Karpas-422 (cell line): ENCODE measurements at regions not wholly inside any gene's neighbourhood (a gene's known extent, or its start where the extent isn't known, plus 50 kb on each side); places are given as distances from the start of the nearest gene placed in this dataset.

Experiments used
- DNase-seq: peaks from one replicate; pipeline ENCODE4 v3.0.0-alpha.2; 2015
- H2AFZ ChIP-seq: fragments of 200-600 bp; sonication (generic); 2 replicates; pipeline ENCODE4 v1.6.1; 2014; ENCODE audit warnings: antibody characterized with exemption, low read length, mixed read lengths
- H3K27ac ChIP-seq: fragments of 200-600 bp; sonication (generic); 2 replicates; pipeline ENCODE4 v1.5.1; 2014; ENCODE audit warnings: mild to moderate bottlenecking, low read length, moderate library complexity
- H3K27me3 ChIP-seq: fragments of 200-600 bp; sonication (generic); 2 replicates; pipeline ENCODE4 v1.6.1; 2014; ENCODE audit warnings: low read length, mixed read lengths
- H3K36me3 ChIP-seq: fragments of 200-600 bp; sonication (generic); 2 replicates; pipeline ENCODE4 v1.6.1; 2014; ENCODE audit warnings: low read length, mixed read lengths; ENCODE audit not compliant: insufficient read depth
- H3K4me1 ChIP-seq: fragments of 200-600 bp; sonication (generic); 2 replicates; pipeline ENCODE4 v1.6.1; 2014; ENCODE audit warnings: mild to moderate bottlenecking, low read length, mixed read lengths
- H3K4me2 ChIP-seq: fragments of 200-600 bp; sonication (generic); 2 replicates; pipeline ENCODE4 v1.6.1; 2014; ENCODE audit warnings: low read length, low read depth, mild to moderate bottlenecking; ENCODE audit not compliant: poor library complexity, severe bottlenecking
- H3K4me3 ChIP-seq: fragments of 200-600 bp; sonication (generic); 2 replicates; pipeline ENCODE4 v1.5.1; 2014; ENCODE audit warnings: mild to moderate bottlenecking, antibody characterized with exemption, low read length, mixed read lengths
- H3K79me2 ChIP-seq: fragments of 200-600 bp; sonication (generic); 2 replicates; pipeline ENCODE4 v1.6.1; 2014; ENCODE audit warnings: mild to moderate bottlenecking, low read length, mixed read lengths
- H3K9ac ChIP-seq: fragments of 200-600 bp; sonication (generic); 2 replicates; pipeline ENCODE4 v1.6.0; 2014; ENCODE audit warnings: low read length
- H3K9me2 ChIP-seq: fragments of 200-600 bp; sonication (generic), shearing (Covaris generic); replicated peaks from 2 replicates; pipeline ENCODE4 v1.6.0; 2014; ENCODE audit warnings: mild to moderate bottlenecking, low read length, moderate library complexity; ENCODE audit not compliant: insufficient read depth
- H3K9me3 ChIP-seq: fragments of 300-700, 200-600 bp; sonication (generic); 2 replicates; pipeline ENCODE4 v1.6.1; 2014; ENCODE audit warnings: low read length, mixed read lengths
- H4K20me1 ChIP-seq: fragments of 200-600 bp; sonication (generic); 2 replicates; pipeline ENCODE4 v1.6.1; 2014; ENCODE audit warnings: mild to moderate bottlenecking, antibody characterized with exemption, low read length, low read depth; ENCODE audit not compliant: insufficient read depth

GRCh38 chrX:88366314-88366713, 380.7 kb upstream of the CPXCR1 start:
- Histone ChIP-seq H3K4me1 (no peaks in the 10 kb centered on the region), H3K36me3 (no peaks in the 10 kb centered on the region), H3K79me2 (no peaks in the 10 kb centered on the region), H3K4me2 (no peak overlapping the region), H4K20me1 (no peaks in the 10 kb centered on the region), H3K9me2 (no peaks in the 10 kb centered on the region), H3K27me3 (no peaks in the 10 kb centered on the region), H3K27ac (no peak overlapping the region), H3K9me3 (peaks cover 5% of the 10 kb centered on the region; the same call in 1 of the 2 replicates), H3K4me3 (no peak overlapping the region), H2AFZ (no peak overlapping the region), H3K9ac (no peak overlapping the region)
- no peak for DNase-seq

GRCh38 chrX:88378406-88378805, 368.6 kb upstream of the CPXCR1 start:
- no peaks in the 10 kb centered on the region for H3K36me3 ChIP-seq
- no peaks in the 10 kb centered on the region for H3K4me1 ChIP-seq
- no peaks in the 10 kb centered on the region for H3K27me3 ChIP-seq
- no peak overlapping the region for H3K27ac ChIP-seq
- H3K4me3 ChIP-seq: no peak overlapping the region
- 0 out of 2 replicates have a peak, but pooled peaks cover 7% of the 10 kb centered on the region for H3K9me3 ChIP-seq
- H2AFZ ChIP-seq: no peak overlapping the region
- H3K9ac ChIP-seq: no peak overlapping the region
- no peaks in the 10 kb centered on the region for H3K79me2 ChIP-seq
- no peaks in the 10 kb centered on the region for H4K20me1 ChIP-seq
- no peak overlapping the region for H3K4me2 ChIP-seq
- DNase-seq: no peak
- H3K9me2 ChIP-seq: no peaks in the 10 kb centered on the region

- no peak overlapping the region for H3K27ac ChIP-seq
- no peak overlapping the region for H2AFZ ChIP-seq
- no peaks in the 10 kb centered on the region for H3K79me2 ChIP-seq
- H3K4me2 ChIP-seq: no peak overlapping the region
- no peaks in the 10 kb centered on the region for H4K20me1 ChIP-seq
- no peaks in the 10 kb centered on the region for H3K36me3 ChIP-seq
- DNase-seq: no peak
- no peak overlapping the region for H3K4me3 ChIP-seq
- H3K9ac ChIP-seq: no peak overlapping the region
- peaks cover 6% of the 10 kb centered on the region for H3K9me3 ChIP-seq
- H3K27me3 ChIP-seq: no peaks in the 10 kb centered on the region
- no peaks in the 10 kb centered on the region for H3K4me1 ChIP-seq
- no peaks in the 10 kb centered on the region for H3K9me2 ChIP-seq
Measured at GRCh38 chrX:88397551-88397950, 349.5 kb upstream of the CPXCR1 start.

- no peak for DNase-seq
- no peaks in the 10 kb centered on the region for H4K20me1 ChIP-seq
- H3K79me2 ChIP-seq: no peaks in the 10 kb centered on the region
- H3K27ac ChIP-seq: no peak overlapping the region
- no peak overlapping the region for H2AFZ ChIP-seq
- H3K4me2 ChIP-seq: no peak overlapping the region
- no peak overlapping the region for H3K9ac ChIP-seq
- no peaks in the 10 kb centered on the region for H3K9me2 ChIP-seq
- H3K4me3 ChIP-seq: no peak overlapping the region
- no peaks in the 10 kb centered on the region for H3K27me3 ChIP-seq
- no peaks in the 10 kb centered on the region for H3K36me3 ChIP-seq
- no peaks in the 10 kb centered on the region; the same call in 1 of the 2 replicates for H3K9me3 ChIP-seq
- H3K4me1 ChIP-seq: no peaks in the 10 kb centered on the region; the same call in 1 of the 2 replicates
Measured at GRCh38 chrX:88416002-88416401, 331.0 kb upstream of the CPXCR1 start.

GRCh38 chrX:88416965-88417364, 330.1 kb upstream of the CPXCR1 start:
- DNase-seq: no peak
- Histone ChIP-seq H3K79me2 (no peaks in the 10 kb centered on the region), H3K27ac (no peak overlapping the region), H2AFZ (no peak overlapping the region), H3K36me3 (no peaks in the 10 kb centered on the region), H3K9ac (no peak overlapping the region), H3K4me2 (no peak overlapping the region), H3K27me3 (no peaks in the 10 kb centered on the region), H3K9me3 (no peaks in the 10 kb centered on the region; the same call in 1 of the 2 replicates), H3K9me2 (no peaks in the 10 kb centered on the region), H3K4me1 (no peaks in the 10 kb centered on the region; the same call in 1 of the 2 replicates), H4K20me1 (no peaks in the 10 kb centered on the region), H3K4me3 (no peak overlapping the region)

- H3K9me3 ChIP-seq: no peaks in the 10 kb centered on the region; the same call in 1 of the 2 replicates
- H3K79me2 ChIP-seq: no peaks in the 10 kb centered on the region
- H3K4me2 ChIP-seq: no peak overlapping the region
- DNase-seq: no peak
- peaks cover 29% of the 10 kb centered on the region for H3K4me1 ChIP-seq
- H3K4me3 ChIP-seq: no peak overlapping the region
- H3K27ac ChIP-seq: peak overlapping the region; percentile 24; the same call in 1 of the 2 replicates
- H3K36me3 ChIP-seq: no peaks in the 10 kb centered on the region
- H2AFZ ChIP-seq: no peak overlapping the region
- no peaks in the 10 kb centered on the region for H4K20me1 ChIP-seq
- H3K9me2 ChIP-seq: no peaks in the 10 kb centered on the region
- no peak overlapping the region for H3K9ac ChIP-seq
- no peaks in the 10 kb centered on the region for H3K27me3 ChIP-seq
Measured at GRCh38 chrX:88424071-88424470, 323.0 kb upstream of the CPXCR1 start.

GRCh38 chrX:88424541-88424940, 322.5 kb upstream of the CPXCR1 start:
- no peak overlapping the region for H3K9ac ChIP-seq
- no peaks in the 10 kb centered on the region for H3K27me3 ChIP-seq
- H4K20me1 ChIP-seq: no peaks in the 10 kb centered on the region
- H3K4me3 ChIP-seq: no peak overlapping the region
- H3K9me2 ChIP-seq: no peaks in the 10 kb centered on the region
- H3K36me3 ChIP-seq: no peaks in the 10 kb centered on the region
- H3K9me3 ChIP-seq: no peaks in the 10 kb centered on the region; the same call in 1 of the 2 replicates
- peaks cover 29% of the 10 kb centered on the region for H3K4me1 ChIP-seq
- no peak for DNase-seq
- peak overlapping the region; percentile 24; the same call in 1 of the 2 replicates for H3K27ac ChIP-seq
- H2AFZ ChIP-seq: no peak overlapping the region; the same call in 1 of the 2 replicates
- H3K79me2 ChIP-seq: no peaks in the 10 kb centered on the region
- H3K4me2 ChIP-seq: no peak overlapping the region

- H3K4me2 ChIP-seq: peak overlapping the region; percentile 31
- H3K36me3 ChIP-seq: no peaks in the 10 kb centered on the region
- no peaks in the 10 kb centered on the region for H3K27me3 ChIP-seq
- H3K9ac ChIP-seq: no peak overlapping the region; the same call in 1 of the 2 replicates
- peak; percentile 64 for DNase-seq
- peak overlapping the region; percentile 89 for H2AFZ ChIP-seq
- no peaks in the 10 kb centered on the region for H4K20me1 ChIP-seq
- no peak overlapping the region for H3K4me3 ChIP-seq
- peak overlapping the region; percentile 29; the same call in 1 of the 2 replicates for H3K27ac ChIP-seq
- H3K4me1 ChIP-seq: peaks cover 29% of the 10 kb centered on the region
- no peaks in the 10 kb centered on the region for H3K79me2 ChIP-seq
- H3K9me3 ChIP-seq: no peaks in the 10 kb centered on the region; the same call in 1 of the 2 replicates
- no peaks in the 10 kb centered on the region for H3K9me2 ChIP-seq
Measured at GRCh38 chrX:88425739-88426138, 321.3 kb upstream of the CPXCR1 start.
